ENCODE measurements at regions not wholly inside any gene's neighbourhood (a gene's known extent, or its start where the extent isn't known, plus 50 kb on each side); places are given as distances from the start of the nearest gene placed in this dataset.

DNA sequence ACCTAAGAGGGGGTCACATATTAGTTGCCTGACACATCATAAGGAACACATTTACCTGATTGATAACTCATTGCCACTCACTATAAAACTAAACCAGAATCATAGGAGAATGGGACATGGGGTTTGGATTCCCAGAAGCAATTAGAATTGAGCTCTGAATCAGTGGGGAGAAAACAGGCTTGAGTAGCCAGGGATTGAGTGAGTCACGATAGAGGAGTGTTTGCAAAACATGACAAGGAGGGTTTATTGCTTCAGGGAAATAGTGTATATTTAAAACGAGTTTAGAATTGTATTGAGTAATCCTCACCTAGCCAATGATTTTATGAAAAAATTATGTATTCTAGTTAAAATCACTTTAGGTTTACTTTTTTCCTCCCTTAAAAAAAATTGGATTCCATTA is 101.1 kb upstream of the THRB start:
- no peak overlapping the region for H3K4me3 ChIP-seq (ENCODE audit: low read depth, low read length)
- TF ChIP-seq, protein P1, sequence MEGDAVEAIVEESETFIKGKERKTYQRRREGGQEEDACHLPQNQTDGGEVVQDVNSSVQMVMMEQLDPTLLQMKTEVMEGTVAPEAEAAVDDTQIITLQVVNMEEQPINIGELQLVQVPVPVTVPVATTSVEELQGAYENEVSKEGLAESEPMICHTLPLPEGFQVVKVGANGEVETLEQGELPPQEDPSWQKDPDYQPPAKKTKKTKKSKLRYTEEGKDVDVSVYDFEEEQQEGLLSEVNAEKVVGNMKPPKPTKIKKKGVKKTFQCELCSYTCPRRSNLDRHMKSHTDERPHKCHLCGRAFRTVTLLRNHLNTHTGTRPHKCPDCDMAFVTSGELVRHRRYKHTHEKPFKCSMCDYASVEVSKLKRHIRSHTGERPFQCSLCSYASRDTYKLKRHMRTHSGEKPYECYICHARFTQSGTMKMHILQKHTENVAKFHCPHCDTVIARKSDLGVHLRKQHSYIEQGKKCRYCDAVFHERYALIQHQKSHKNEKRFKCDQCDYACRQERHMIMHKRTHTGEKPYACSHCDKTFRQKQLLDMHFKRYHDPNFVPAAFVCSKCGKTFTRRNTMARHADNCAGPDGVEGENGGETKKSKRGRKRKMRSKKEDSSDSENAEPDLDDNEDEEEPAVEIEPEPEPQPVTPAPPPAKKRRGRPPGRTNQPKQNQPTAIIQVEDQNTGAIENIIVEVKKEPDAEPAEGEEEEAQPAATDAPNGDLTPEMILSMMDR (IDR thresholded peaks at IDR 0.05; ENCODE audit: low read depth, low read length) = no peak

GRCh38 chr3:24596626-24597025 is 102.0 kb upstream of the THRB start:
- TF ChIP-seq, protein P1 (IDR thresholded peaks at IDR 0.05; ENCODE audit: low read depth, low read length) = no peak
- H3K4me3 ChIP-seq (ENCODE audit: low read depth, low read length) = no peak overlapping the region

GRCh38 chr3:24598695-24599470 is 104.2 kb upstream of the THRB start:
- H3K4me3 ChIP-seq (ENCODE audit: low read depth, low read length) = no peak overlapping the region
- TF ChIP-seq, protein P1 (IDR thresholded peaks at IDR 0.05; ENCODE audit: low read depth, low read length) = no peak

GRCh38 chr3:24601066-24601939 is 106.7 kb upstream of the THRB start:
- TF ChIP-seq, protein P1 (IDR thresholded peaks at IDR 0.05; ENCODE audit: low read depth, low read length) = no peak
- H3K4me3 ChIP-seq (ENCODE audit: low read depth, low read length) = no peak overlapping the region

DNA sequence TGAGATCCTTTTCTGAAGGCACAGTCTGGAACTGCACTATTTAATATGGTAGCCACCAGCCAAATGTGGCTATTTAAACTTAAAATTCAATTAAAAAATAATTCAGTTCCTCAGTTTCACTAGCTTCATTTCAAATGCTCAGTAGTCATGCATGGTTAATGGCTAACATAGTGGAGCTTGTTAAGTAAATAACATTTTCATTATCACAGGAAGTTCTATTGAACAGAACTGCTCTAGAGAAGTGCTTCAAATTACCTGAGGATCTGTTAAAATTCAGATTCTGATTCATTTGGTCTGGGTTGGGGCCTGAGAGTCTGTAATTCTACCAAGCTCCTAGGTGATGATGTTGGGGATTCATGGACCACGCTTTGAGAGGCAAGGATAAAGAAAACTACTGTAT is 109.6 kb upstream of the THRB start:
- TF ChIP-seq, protein P1 (IDR thresholded peaks at IDR 0.05; ENCODE audit: low read depth, low read length) = no peak
- no peak overlapping the region for H3K4me3 ChIP-seq (ENCODE audit: low read depth, low read length)

GRCh38 chr3:24605511-24606028 is 110.9 kb upstream of the THRB start:
- TF ChIP-seq, protein P1 (IDR thresholded peaks at IDR 0.05; ENCODE audit: low read depth, low read length) = no peak

GRCh38 chr3:24607281-24607680 is 112.6 kb upstream of the THRB start:
- TF ChIP-seq, protein P1 (IDR thresholded peaks at IDR 0.05; ENCODE audit: low read depth, low read length) = no peak
- H3K4me3 ChIP-seq (ENCODE audit: low read depth, low read length) = no peak overlapping the region

More at GRCh38 chr3:24605511-24606028, 110.9 kb upstream of the THRB start:
- H3K4me3 ChIP-seq (ENCODE audit: low read depth, low read length) = no peak overlapping the region

Data from WI38 (cell line).